ENCODE measurements at regions not wholly inside any gene's neighbourhood (a gene's known extent, or its start where the extent isn't known, plus 50 kb on each side); places are given as distances from the start of the nearest gene placed in this dataset.

DNA sequence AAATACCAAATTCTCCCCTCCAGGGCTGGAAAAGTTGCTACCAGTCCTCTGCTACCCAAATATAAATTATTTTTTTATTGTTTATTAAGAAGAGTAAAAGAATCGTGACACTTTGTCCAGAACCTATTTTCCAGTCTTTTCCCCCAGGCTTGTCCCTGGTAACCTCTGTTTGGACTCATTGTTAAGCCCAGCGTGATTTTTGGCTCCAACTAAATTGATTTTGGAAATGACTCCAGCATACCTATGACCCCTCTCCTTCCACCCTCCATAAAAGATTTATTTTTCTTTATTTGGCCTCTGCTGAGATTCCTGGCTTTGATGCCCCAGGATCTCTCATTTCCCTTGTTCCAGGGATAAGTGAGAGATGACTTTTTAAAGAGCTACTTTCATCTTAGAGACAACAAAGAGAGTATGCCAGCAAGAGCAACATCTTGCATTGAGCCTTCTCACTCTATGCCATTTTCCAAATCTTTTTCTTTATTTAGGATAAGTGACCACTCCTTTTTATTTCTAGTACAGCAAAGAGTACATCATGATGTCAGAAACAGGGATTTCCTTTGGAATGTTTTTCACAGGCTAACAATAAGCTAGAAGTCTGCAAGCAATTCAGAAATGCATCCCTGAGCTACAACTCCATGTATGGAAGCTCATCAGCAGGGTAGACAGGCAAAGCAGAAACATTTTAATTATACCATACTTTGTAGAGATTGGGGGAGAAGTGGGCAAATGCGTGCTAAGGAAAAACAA is 75.8 kb downstream of the DAD1 start:
- H3K27ac ChIP-seq = peak overlapping the region; percentile 58 to 68
- no peaks in the 10 kb centered on the region for H3K36me3 ChIP-seq
- peaks cover 12 to 41% of the 10 kb centered on the region in 2 donors for H3K4me1 ChIP-seq
- H3K27me3 ChIP-seq = no peaks in the 10 kb centered on the region
- TF ChIP-seq, protein P1, sequence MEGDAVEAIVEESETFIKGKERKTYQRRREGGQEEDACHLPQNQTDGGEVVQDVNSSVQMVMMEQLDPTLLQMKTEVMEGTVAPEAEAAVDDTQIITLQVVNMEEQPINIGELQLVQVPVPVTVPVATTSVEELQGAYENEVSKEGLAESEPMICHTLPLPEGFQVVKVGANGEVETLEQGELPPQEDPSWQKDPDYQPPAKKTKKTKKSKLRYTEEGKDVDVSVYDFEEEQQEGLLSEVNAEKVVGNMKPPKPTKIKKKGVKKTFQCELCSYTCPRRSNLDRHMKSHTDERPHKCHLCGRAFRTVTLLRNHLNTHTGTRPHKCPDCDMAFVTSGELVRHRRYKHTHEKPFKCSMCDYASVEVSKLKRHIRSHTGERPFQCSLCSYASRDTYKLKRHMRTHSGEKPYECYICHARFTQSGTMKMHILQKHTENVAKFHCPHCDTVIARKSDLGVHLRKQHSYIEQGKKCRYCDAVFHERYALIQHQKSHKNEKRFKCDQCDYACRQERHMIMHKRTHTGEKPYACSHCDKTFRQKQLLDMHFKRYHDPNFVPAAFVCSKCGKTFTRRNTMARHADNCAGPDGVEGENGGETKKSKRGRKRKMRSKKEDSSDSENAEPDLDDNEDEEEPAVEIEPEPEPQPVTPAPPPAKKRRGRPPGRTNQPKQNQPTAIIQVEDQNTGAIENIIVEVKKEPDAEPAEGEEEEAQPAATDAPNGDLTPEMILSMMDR (IDR thresholded peaks at IDR 0.05) = no peak
- H3K4me3 ChIP-seq = no peak overlapping the region
- H3K9me3 ChIP-seq = no peaks in the 10 kb centered on the region
- no peak for DNase-seq (ENCODE audit: low spot score in 2 of 2)
- intact Hi-C loops (cut with DNase I) = no loop called here

DNA sequence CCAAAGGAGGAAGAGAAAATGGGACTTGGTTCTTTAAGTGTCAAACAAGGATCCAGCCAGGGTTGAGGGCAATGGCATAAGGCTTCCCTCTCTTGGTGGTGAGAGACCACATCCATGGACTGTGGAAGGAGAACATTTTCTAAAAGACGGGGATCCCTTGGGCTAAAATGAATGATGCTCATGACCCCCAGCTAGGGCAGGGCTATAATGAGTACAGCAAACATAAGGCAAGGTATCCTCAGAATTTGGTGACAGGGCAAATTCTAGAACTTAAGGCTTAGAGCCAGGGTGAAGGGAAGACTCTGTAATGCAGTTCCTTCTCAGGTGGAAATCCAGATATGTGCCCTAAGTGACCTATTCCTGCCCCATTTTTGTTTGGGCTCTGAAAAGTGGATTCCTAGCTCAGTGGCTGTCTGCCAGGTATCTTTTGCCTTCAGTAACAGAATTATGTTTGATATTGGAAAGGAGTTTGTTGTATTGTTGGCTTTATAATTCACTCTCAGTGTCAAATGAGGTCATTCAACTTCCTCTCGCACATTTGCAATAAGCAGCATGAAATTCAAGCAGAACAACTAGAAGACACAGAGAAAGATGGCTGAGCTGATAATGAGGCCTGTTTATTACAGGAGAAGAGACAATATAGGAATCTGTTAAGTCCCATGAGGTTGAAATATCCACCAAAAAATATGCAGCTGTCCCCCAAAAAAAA is 76.8 kb downstream of the DAD1 start:
- intact Hi-C loops (cut with DNase I) = no loop called here
- no peaks in the 10 kb centered on the region for H3K9me3 ChIP-seq
- no peaks in the 10 kb centered on the region for H3K27me3 ChIP-seq
- DNase-seq (ENCODE audit: low spot score in 2 of 2) = no peak
- no peaks in the 10 kb centered on the region for H3K36me3 ChIP-seq
- no peak overlapping the region for H3K4me3 ChIP-seq
- H3K27ac ChIP-seq = peak overlapping the region; percentile 58 to 68
- TF ChIP-seq, protein P1 (IDR thresholded peaks at IDR 0.05) = no peak
- H3K4me1 ChIP-seq = peaks cover 12 to 41% of the 10 kb centered on the region in 2 donors

DNA sequence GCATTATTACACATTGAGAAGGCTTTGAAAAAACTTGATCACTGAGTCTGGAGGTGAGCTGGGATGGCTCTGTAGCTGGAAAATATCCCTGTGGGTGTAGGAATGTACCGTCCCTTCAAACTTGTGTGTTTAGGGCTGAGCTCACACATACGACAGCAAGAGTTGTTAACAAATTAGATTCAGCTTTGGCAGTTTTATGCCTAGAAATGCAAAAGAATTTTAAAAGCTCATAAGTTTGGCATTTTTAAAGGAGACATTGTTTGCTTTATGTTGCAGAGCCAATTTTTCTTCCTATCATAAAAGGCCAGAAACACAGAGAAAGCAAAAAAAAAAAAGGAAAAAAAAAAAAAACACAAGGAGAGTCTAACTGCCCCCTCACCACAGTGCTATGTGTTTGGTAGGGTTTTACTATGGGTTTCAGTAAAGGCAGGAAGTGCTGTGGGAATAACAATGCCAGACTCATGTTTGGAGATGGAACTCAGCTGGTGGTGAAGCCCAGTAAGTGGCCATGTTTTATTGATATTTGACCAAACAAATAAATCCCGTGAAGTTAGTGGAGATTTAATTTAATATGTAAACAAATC is 78.4 kb downstream of the DAD1 start:
- Histone ChIP-seq H3K4me3 (no peak overlapping the region), H3K9me3 (no peaks in the 10 kb centered on the region), H3K4me1 (peaks cover 12 to 38% of the 10 kb centered on the region in 2 donors), H3K27ac (no peak overlapping the region), H3K36me3 (no peaks in the 10 kb centered on the region), H3K27me3 (no peaks in the 10 kb centered on the region)
- TF ChIP-seq, protein P1 (IDR thresholded peaks at IDR 0.05) = no peak
- DNase-seq (ENCODE audit: low spot score in 2 of 2) = no peak
- intact Hi-C loops (cut with DNase I) = no loop called here

DNA sequence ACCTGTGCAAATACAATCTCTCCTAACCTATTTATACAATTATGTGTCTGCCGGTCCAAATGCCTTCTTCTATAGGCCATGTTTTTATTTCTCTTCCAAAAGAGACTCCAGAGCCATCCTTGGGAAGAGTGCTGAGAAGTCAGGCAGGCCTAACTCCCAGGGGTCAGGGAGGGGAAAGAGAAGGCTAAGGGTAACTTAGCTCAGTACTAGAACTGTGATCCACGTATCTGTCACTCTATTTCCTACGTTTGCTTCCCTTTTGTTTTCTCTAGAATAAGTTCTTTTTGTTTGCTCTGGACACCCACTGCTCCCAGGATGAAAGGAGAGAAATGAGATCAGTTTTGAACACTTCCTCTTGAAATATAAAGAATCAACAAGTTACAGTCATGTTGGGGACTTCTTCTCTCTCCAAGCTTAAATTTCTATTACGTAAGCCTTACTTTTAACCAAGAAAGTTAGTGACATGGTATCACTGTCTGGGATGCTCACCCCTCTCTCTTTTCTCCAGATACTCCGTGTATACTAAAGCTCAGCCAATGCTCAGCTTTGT is 79.2 kb downstream of the DAD1 start:
- Histone ChIP-seq H3K27ac (peak overlapping the region in 1 of 2 donors; percentile 1), H3K36me3 (no peaks in the 10 kb centered on the region), H3K27me3 (no peaks in the 10 kb centered on the region), H3K4me3 (no peak overlapping the region), H3K4me1 (peaks cover 8 to 34% of the 10 kb centered on the region in 2 donors), H3K9me3 (no peaks in the 10 kb centered on the region)
- intact Hi-C loops (cut with DNase I) = no loop called here
- no peak for DNase-seq (ENCODE audit: low spot score in 2 of 2)
- TF ChIP-seq, protein P1 (IDR thresholded peaks at IDR 0.05) = no peak

DNA sequence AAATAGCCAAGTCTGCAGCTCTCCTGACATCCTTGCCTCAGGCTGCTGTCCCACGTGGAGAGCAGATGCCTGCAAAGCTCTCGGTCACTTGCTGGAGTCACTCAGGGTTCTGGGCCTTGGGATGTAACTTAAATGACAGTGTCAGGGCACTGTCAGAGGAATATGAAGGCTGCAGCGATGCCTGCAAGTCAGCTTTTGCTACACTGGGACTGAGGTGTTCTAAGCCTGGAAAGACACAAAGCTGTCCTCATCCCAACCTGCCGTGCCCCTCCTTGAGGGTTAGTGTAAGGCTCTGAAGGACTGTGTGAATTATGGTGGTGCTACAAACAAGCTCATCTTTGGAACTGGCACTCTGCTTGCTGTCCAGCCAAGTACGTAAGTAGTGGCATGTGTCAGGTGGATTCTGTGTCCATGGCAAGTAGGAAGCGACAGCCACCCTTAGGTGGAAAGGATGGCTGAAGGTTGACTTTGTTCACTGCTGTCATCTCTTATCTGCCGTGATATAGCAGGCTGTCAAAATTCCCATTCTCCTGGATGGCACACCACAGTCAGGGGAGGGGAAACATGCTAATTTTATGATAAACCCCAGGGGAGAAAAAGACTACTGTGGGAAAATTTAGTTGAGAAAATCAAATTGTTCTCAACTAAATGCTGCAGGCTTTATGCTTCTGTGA is 79.9 kb downstream of the DAD1 start:
- TF ChIP-seq, protein P1 (IDR thresholded peaks at IDR 0.05) = no peak
- no peaks in the 10 kb centered on the region for H3K36me3 ChIP-seq
- H3K4me3 ChIP-seq = no peak overlapping the region
- H3K27me3 ChIP-seq = no peaks in the 10 kb centered on the region
- H3K27ac ChIP-seq = no peak overlapping the region
- intact Hi-C loops (cut with DNase I) = no loop called here
- H3K4me1 ChIP-seq = peaks cover 8 to 30% of the 10 kb centered on the region in 2 donors
- DNase-seq (ENCODE audit: low spot score in 2 of 2) = no peak
- no peaks in the 10 kb centered on the region for H3K9me3 ChIP-seq

Measured in ascending aorta (tissue), 2 donors.